ENCODE measurements at regions not wholly inside any gene's neighbourhood (a gene's known extent, or its start where the extent isn't known, plus 50 kb on each side); places are given as distances from the start of the nearest gene placed in this dataset.
"Not testable (repeated sequence)": the region's sequence is repeated elsewhere in the genome, so short reads cannot be mapped to it uniquely, and the experiment has no call there.

GRCh38 chr5:36739751-36740221 lies 133.4 kb downstream of the SLC1A3 start:
- peak; percentile 24 to 56 for DNase-seq (ENCODE audit: low read depth in 2 of 2)

GRCh38 chr5:36740259-36740898 lies 134.0 kb downstream of the SLC1A3 start:
- DNase-seq (ENCODE audit: low read depth in 2 of 2): no peak

GRCh38 chr5:36741128-36741527 lies 134.7 kb downstream of the SLC1A3 start:
- DNase-seq (ENCODE audit: low read depth in 2 of 2): no peak

GRCh38 chr5:36743891-36744772 lies 132.4 kb upstream of the NIPBL start:
- no peak for DNase-seq (ENCODE audit: low read depth in 2 of 2)

GRCh38 chr5:36744773-36745589 lies 131.6 kb upstream of the NIPBL start:
- DNase-seq (ENCODE audit: low read depth in 2 of 2): no peak

GRCh38 chr5:36747794-36748193 lies 128.8 kb upstream of the NIPBL start:
- not testable (repeated sequence) for DNase-seq (ENCODE audit: low read depth in 2 of 2)

GRCh38 chr5:36751886-36752285 lies 124.7 kb upstream of the NIPBL start:
- no peak for DNase-seq (ENCODE audit: low read depth in 2 of 2)

- no peak for DNase-seq (ENCODE audit: low read depth in 2 of 2)
Observed at GRCh38 chr5:36755342-36755741, 121.2 kb upstream of the NIPBL start.

- DNase-seq (ENCODE audit: low read depth in 2 of 2): no peak
Observed at GRCh38 chr5:36755920-36756488, 120.6 kb upstream of the NIPBL start.

- no peak for DNase-seq (ENCODE audit: low read depth in 2 of 2)
Observed at GRCh38 chr5:36756848-36757247, 119.7 kb upstream of the NIPBL start.

- no peak for DNase-seq (ENCODE audit: low read depth in 2 of 2)
Observed at GRCh38 chr5:36759117-36759516, 117.5 kb upstream of the NIPBL start.

GRCh38 chr5:36763454-36763853 lies 113.1 kb upstream of the NIPBL start:
- DNase-seq (ENCODE audit: low read depth in 2 of 2): no peak

- DNase-seq (ENCODE audit: low read depth in 2 of 2): no peak
Observed at GRCh38 chr5:36765876-36766275, 110.7 kb upstream of the NIPBL start.

- no peak for DNase-seq (ENCODE audit: low read depth in 2 of 2)
Observed at GRCh38 chr5:36766981-36767380, 109.6 kb upstream of the NIPBL start.

GRCh38 chr5:36768450-36768849 lies 108.1 kb upstream of the NIPBL start:
- DNase-seq (ENCODE audit: low read depth in 2 of 2): no peak

GRCh38 chr5:36769129-36769770 lies 107.3 kb upstream of the NIPBL start:
- DNase-seq (ENCODE audit: low read depth in 2 of 2): no peak

GRCh38 chr5:36770125-36770524 lies 106.4 kb upstream of the NIPBL start:
- no peak for DNase-seq (ENCODE audit: low read depth in 2 of 2)

GRCh38 chr5:36772276-36773140 lies 104.1 kb upstream of the NIPBL start:
- no peak for DNase-seq (ENCODE audit: low read depth in 2 of 2)

GRCh38 chr5:36777105-36777757 lies 99.3 kb upstream of the NIPBL start:
- no peak for DNase-seq (ENCODE audit: low read depth in 2 of 2)

- no peak for DNase-seq (ENCODE audit: low read depth in 2 of 2)
Observed at GRCh38 chr5:36778336-36778735, 98.2 kb upstream of the NIPBL start.
